COLO829 (cell line): ENCODE measurements at regions not wholly inside any gene's neighbourhood (a gene's known extent, or its start where the extent isn't known, plus 50 kb on each side); places are given as distances from the start of the nearest gene placed in this dataset.

Source experiments
- DNase-seq: peaks from one replicate; pipeline ENCODE4 v3.0.0; 2012; ENCODE audit warnings: low spot score

DNA sequence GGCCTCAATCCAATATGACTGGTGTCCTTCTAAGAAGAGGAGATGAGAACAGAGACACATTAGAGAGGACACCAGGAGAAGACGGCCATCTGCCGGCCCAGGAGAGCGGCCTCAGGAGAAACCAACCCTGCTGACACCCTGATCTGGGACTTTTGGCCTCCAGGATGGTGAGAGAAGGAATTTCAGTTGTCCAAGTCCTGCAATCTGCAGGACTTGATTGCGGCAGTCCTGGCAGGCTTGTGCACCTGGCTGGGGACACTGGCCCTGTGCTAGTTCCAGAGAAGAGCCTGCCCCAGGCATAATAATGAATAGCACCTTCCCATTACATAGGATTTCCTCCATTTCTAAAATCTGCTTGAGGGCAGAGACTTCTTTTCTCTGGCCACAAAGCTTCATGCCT lies 409.9 kb upstream of the SHH start:
- DNase-seq: no peak

DNA sequence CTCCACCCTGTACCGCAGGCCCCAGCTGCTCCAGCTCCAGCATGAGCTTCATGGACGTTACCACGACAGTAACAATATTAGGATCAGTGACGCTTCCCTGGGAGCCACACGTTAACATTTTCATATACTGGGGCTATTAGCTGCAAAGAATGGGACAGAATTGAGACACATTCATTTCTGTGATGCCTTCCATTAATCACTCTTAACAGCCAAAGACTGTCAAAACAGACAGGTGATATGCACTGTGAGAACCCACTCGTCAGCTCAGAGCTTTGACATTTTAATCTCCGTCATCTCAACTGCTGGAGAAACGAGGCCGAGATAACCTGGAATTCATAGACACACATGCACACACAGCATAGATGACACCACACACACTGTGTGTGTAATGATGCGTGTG lies 408.4 kb upstream of the SHH start:
- DNase-seq: no peak

DNA sequence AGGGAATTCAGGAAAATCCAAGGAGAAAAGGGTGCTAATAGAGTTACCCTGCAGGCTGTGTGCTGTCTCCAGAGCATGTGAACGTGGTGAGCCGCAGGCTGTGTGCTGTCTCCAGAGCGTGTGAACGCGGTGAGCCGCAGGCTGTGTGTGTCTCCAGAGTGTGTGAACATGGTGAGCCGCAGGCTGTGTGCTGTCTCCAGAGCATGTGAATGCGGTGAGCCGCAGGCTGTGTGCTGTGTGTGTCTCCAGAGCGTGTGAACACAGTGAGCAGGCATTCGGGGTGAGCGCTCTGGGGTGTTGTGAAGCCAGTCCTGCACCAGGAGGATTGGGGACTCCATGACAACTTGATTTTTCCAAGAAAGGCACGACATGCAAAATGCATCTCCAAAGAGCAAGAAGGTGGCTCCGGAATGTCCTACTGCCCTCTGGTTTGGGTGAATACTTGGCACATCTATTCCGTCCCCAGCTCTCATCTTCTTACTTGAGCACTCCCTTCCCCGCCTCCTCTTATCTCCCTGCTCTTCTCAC lies 407.9 kb upstream of the SHH start:
- no peak for DNase-seq

- no peak for DNase-seq
Observed at GRCh38 chr7:156219307-156220077, 407.2 kb upstream of the SHH start.

GRCh38 chr7:156218544-156219306 lies 406.5 kb upstream of the SHH start:
- no peak for DNase-seq

- DNase-seq: no peak
Observed at GRCh38 chr7:156217803-156218202, 405.5 kb upstream of the SHH start.

- DNase-seq: no peak
Observed at GRCh38 chr7:156209087-156209486, 396.8 kb upstream of the SHH start.

GRCh38 chr7:156207306-156207705 lies 395.0 kb upstream of the SHH start:
- DNase-seq: no peak

- DNase-seq: no peak
Observed at GRCh38 chr7:156206174-156206573, 393.9 kb upstream of the SHH start.

GRCh38 chr7:156204820-156205219 lies 392.6 kb upstream of the SHH start:
- DNase-seq: no peak

GRCh38 chr7:156203923-156204322 lies 391.7 kb upstream of the SHH start:
- no peak for DNase-seq

GRCh38 chr7:156198277-156198676 lies 386.0 kb upstream of the SHH start:
- no peak for DNase-seq

GRCh38 chr7:156196649-156197048 lies 384.4 kb upstream of the SHH start:
- DNase-seq: no peak

GRCh38 chr7:156195276-156195675 lies 383.0 kb upstream of the SHH start:
- no peak for DNase-seq

- no peak for DNase-seq
Observed at GRCh38 chr7:156194813-156195212, 382.6 kb upstream of the SHH start.

DNA sequence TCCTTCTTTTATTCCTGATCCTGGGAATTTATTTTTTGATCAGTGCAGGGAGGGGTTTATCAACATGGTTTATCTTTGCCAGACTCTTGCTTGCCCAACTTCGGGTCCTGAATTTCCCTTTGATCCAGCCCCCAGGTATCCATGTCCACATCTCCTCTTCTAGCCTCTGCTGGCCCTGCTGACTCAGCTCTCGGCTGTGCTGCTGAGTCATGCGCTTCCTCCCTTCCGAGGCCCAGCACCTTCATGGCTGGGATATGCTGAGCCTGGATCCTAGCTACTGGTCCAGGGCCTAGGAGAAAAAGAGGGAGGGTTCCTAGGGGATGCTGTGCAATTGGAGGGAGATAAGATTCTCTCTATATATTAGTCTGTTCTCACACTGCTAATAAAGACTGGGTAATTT lies 380.7 kb upstream of the SHH start:
- no peak for DNase-seq

- no peak for DNase-seq
Observed at GRCh38 chr7:156191090-156191489, 378.8 kb upstream of the SHH start.

DNA sequence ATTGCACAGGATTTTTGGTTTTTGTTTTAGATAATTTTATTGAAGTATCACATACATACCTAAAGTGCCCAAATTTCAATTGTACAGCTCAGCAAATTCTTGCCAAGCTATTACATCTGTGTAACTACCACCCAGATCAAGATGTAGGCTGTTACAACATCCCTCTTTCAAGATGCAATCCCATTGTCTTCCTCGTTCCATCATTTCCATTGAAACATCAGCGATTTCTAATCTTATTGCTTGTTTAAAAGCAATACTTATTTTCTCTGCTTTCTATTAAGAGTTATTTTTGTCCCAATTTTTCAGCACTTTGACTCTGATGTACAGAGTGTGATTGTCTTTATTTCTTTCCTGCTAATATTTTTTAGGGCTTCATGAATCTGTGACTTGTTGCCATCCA lies 372.8 kb upstream of the SHH start:
- no peak for DNase-seq

DNA sequence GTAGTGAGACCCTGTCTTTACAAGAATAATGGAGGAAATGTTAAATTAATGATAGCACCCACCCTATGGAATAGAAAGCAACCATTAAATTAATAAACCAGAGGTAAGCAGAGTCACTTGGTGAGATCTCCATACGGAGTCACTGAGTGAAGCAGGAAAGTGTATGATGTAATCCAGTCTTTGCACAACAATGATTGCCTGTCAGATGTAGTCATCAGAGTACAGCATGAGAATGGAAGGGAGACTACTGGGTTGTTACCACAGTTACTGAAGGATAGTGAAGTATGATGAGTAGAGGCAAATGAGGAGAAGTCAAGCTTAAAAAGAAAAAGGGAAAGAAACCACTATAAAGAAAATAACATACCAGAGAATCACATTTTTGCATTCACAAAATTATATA lies 371.9 kb upstream of the SHH start:
- no peak for DNase-seq

- DNase-seq: no peak
Observed at GRCh38 chr7:156180451-156181229, 368.4 kb upstream of the SHH start.

DNA sequence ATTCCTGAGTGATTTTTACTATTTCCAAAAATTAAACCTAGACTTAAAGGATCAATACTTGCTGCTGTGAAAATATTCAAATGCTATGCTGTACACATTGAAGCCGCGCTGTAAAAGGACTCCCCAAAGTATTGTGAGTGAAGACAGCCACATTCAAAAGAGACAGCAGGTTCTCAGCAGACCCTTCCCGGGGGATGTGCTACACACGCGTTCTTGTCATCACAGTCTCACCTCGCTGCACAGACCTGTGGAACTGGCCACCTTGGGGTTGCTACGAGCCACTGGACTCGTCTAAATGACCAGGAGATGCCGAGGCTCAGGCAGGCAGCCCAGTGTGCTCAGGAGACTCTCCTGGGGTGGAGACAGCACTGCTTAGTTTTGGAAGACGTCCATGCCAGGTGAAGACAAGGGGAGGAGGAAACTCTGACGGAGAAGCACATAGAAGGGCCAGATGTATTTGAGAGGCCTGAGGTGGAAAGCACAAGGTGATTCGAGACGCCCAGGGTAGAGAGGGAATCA lies 367.7 kb upstream of the SHH start:
- DNase-seq: no peak

DNA sequence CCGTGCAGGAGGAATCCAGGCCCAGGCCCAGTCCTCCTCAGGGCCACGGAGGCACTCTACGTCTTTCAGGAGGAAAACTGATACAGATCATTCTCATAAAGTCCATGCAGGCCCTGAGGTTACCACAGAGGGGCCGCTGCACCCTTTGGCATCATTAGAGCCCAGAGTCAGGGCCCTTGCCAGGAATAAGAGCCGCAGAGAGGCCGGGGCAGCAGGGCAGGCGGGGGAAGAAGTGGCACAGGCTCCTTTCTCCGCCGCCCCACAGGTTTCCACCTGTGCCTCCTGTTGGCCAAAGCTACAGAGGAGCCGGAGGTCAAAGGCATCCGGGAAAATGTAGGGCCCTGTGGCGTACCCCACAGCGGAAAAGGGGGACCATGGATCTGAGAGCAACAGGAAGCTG lies 366.6 kb upstream of the SHH start:
- DNase-seq: no peak
